Right renal pelvis (tissue), 4 donors: ENCODE measurements at regions not wholly inside any gene's neighbourhood (a gene's known extent, or its start where the extent isn't known, plus 50 kb on each side); places are given as distances from the start of the nearest gene placed in this dataset.
"Not testable (repeated sequence)": the region's sequence is repeated elsewhere in the genome, so short reads cannot be mapped to it uniquely, and the experiment has no call there.

Source experiments
- DNase-seq, 4 donors: peaks; one replicate each; pipeline ENCODE4 v3.0.0-alpha.2; 2013; ENCODE audit warnings: low read depth in 4 of 4, low spot score in 3 of 4, missing footprints in 1 of 4

- no peak for DNase-seq
Measured at GRCh38 chr20:24830649-24831048, 118.4 kb upstream of the CST7 start.

GRCh38 chr20:24831232-24831631 is 117.8 kb upstream of the CST7 start:
- DNase-seq, result no peak

- DNase-seq, result no peak
Measured at GRCh38 chr20:24832518-24832917, 116.6 kb upstream of the CST7 start.

DNA sequence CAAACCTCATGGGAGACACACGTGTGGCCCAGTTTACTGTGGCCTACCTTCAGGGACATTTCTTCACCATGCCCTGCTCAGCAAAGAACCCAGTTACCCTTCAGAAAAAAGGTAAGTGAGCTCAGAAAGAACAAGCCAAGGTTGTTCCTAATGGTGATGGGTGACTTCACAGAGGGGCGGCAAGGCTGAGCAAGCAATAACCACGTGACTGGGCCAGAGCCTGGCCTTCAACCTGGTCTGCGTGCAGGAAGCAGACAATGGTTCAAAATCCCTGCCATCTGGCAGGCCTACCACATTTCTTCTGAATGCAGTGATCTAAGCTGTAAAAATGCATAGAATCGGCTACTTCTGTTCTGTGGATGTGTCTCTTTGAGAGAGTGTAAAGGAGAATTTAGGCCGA is 115.5 kb upstream of the CST7 start:
- no peak for DNase-seq

DNA sequence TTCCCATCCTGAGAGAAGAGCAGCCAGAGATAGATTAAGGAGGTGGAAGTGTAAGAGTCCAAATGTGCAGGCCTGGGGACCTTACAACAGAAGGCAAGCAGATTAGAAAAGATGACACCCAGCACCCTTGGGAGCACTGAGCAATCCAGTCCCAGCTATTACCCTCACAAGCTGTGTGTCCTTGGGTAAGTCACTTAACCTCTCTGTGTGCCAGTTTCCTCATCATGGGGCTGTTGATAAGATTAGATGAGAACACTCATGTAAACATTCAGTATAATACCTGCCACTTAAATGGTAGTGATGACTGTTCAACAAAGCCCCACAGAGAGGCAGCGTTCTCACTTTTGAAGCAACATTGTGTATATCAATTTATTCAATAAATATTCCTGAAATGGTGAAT is 114.8 kb upstream of the CST7 start:
- DNase-seq, result no peak

DNA sequence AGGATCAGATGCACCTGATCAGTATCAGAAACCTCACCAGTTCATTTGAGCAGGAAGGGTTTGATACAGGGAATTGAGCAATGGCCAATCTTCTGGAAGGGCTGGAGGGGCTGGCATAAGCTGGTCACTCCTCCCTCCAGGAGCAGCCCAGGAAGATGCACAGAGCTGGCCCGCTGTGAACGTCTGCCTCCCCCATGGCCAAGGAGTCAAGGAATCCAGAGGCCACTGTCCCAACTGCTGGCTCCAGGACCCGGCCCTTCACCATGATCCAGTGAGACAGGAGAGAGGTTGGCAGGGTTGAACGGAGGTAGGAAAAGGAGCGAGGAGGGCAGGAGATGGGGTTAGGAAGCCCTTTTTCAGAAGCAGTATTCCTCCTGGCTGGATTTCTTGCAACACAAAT is 113.9 kb upstream of the CST7 start:
- DNase-seq, result no peak

- no peak for DNase-seq
Measured at GRCh38 chr20:24836041-24836533, 113.0 kb upstream of the CST7 start.

- DNase-seq, result no peak
Measured at GRCh38 chr20:24836661-24837299, 112.3 kb upstream of the CST7 start.

- no peak for DNase-seq
Measured at GRCh38 chr20:24837781-24838450, 111.2 kb upstream of the CST7 start.

DNA sequence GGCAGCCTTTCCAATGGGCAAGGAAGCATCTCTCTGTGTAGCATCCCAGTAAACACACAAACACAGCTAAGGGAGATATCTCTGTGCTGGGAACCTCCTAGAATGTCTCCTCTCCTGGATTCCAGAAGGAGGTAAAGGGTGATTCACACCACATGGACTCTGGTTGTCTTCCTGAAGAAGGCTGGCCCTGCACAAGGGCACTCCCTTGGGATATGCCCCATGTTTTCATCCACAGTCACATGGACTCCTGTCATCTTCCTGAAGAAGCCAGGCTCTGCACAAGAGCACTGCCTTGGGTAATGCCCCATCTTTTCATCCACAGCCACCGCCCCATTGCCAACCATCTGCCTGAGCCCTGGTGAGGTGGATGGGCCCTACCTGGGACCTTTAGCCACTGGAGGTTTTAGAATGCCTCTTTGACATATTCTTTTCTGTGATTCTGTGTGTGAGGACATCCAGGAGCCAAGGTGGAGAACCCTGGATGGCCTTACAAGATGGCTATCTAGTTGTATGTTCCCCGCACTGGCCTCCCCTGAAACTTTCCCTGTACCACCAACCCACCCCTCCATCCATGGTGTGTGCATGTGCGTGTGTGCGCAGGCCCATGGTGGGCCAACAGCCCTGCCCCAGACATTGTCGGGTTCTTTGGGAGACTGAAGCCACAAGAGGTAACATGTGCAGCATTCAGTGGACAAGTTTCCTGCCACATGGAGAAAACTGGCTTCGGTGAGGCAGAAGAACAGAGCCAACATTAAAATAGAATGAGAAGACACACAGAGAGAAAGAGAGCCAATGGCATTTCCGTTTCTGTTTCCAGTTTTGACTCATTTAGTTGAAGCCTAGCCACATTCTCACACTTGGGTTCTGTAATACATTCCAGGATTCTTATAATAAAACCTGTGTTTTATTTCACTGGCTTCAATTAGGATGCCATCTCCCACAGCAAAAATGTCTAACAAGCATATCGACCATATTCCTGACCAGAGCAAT is 110.2 kb upstream of the CST7 start:
- no peak for DNase-seq

GRCh38 chr20:24840121-24840713 is 108.9 kb upstream of the CST7 start:
- DNase-seq, result no peak

DNA sequence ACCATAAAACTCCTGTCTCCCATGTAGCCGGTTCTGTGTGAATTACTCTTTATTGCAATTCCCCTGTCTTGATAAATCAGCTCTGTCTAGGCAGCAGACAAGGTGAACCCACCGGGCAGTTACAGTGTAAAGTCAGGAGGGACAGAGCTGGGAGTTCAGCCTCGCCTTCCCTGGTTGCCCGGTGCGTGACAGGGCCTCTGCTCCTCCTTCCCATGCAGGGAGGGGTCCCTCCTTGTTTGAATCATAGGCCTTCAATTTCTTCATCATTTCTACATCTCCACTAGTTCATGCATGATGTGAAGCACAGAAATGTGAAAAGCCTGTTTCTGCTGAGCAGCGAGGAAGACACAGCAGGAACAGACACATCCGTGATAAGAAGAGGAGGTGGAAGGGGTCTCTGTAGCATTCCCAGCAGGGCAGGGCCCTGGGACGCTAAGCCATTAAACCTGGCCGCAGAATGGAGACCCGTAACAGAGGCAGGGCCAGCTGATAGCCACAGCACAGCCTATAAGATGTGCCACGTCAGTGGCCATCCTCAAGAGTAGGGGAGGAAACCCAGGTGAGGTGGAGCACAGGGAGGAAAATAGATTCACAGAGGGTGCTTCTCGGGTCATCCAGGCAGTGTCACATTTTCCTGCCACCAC is 106.7 kb upstream of the CST7 start:
- no peak for DNase-seq

DNA sequence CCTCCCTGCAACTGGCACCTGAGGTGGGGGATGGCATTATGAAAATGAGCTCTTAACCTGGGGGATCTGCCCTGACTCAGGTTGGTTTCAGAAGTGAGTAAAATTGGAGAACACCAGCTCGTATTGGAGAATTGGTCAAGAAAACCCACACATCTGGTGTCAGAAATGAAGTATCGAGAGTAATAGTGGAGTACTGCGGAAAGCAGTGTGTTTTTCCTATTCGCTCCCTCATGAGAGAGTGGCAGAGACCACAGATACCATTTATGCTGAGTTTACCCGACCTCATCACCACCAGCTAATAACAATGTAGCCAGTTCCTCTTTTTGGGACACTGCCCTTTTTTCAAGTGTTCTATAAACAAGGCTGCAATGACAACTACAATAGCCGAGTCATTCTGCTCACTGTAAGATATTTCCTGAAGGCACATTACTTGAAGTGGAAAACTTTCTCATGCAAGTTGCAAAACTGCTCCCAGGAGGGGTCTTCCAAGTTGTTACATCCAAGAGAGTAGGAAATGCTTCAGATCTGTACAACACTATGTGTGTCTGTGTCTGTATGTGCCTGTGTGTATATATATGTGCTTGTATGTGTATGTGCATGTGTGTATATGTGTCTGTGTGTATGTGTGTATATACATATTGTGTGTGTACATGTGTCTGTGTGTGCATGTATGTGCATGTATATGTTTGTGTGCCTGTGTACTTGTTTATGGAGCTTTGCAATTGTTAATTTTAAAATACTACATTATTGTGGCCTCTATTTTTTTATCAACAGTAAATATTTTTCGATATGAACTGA is 106.0 kb upstream of the CST7 start:
- no peak for DNase-seq

DNA sequence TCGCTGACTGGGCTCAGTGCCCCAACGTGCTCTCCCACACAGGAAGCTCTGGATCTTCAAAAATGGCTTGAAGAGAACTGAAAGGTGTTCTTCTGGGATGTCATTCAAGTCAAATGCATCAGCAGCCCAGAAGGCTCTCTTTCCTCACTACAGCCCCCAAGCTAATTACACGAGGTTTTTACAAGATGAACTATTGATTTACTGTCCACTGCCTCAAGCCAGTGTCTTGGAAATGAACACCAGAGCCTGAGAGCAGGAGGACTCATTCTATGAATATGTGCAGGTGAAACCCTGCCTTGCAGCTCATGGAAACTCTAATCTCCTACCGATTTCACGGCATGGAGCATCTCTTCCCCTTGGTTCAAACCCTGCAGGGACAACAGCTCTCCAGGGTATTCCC is 98.9 kb upstream of the CST7 start:
- DNase-seq, result no peak

GRCh38 chr20:24851346-24852019 is 97.6 kb upstream of the CST7 start:
- no peak for DNase-seq

- DNase-seq, result no peak
Measured at GRCh38 chr20:24853916-24854315, 95.2 kb upstream of the CST7 start.

DNA sequence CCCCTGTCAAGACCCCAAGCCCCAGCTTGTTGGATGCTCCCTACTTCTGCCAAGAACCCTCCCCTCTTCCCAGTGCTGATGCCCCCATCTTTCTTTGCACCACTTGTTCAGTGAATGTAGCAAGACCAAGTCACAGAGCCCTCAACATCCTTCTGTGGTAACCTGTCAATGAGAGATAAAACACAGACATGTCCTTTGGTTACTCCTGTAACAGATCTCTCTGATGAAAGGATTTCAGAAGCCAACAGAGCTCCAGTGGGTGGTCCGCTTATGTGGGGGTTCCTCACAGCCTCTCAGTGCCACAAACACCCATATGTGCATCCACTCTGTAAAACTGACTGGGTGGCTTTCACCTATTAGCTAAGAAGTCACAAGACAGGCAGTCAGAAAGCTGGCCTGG is 93.2 kb upstream of the CST7 start:
- no peak for DNase-seq

DNA sequence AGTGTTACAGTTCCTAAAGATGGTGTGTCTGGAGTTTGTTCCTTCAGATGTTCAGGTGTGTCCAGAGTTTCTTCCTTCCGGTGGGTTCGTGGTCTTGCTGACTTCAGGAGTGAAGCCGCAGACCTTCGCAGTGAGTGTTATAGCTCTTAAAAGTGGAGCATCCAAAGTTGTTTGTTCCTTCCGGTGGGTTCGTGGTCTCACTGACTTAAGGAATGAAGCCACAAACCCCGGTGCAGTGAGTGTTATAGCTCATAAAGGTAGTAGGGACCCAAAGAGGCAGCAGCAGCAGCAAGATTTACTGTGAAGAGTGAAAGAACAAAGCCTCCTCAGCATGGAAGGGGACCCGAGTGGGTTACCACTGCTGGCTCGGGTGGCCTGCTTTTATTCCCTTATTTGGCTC is 90.6 kb upstream of the CST7 start:
- not testable (repeated sequence) for DNase-seq

DNA sequence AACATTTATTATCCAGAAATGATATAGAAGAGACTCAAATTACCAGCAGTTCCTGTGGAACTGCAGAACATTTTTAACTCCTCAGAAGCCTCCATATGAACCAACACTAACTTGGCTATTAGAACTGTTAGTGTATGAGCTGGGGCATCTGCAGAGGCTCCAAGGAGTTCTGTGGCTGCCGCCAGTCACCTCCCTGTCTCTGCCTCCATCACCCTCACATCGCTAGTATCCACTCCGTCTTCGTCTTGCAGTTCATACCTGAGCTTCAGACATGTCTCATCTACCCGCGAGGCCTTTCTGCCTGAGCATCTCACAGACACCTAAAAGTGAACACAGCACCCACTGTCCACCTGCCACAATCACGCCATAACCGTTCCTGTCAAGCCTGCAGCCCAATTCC is 89.5 kb upstream of the CST7 start:
- no peak for DNase-seq
